IPS-18c (cell line): ENCODE measurements at regions not wholly inside any gene's neighbourhood (a gene's known extent, or its start where the extent isn't known, plus 50 kb on each side); places are given as distances from the start of the nearest gene placed in this dataset.

Source experiments
- H3K4me3 ChIP-seq: 2 replicates; pipeline ENCODE4 v1.7.0; 2013; ENCODE audit warnings: low read depth, mild to moderate bottlenecking, low read length, moderate library complexity; ENCODE audit not compliant: insufficient read depth
- H3K9me3 ChIP-seq: one replicate; pipeline ENCODE4 v1.6.1; 2013; ENCODE audit warnings: mild to moderate bottlenecking, low read length, moderate library complexity; ENCODE audit not compliant: control insufficient read depth, insufficient read depth

GRCh38 chr13:111565400-111565799, 245.0 kb downstream of the TEX29 start:
- peaks cover 6% of the 10 kb centered on the region for H3K9me3 ChIP-seq
- H3K4me3 ChIP-seq = no peak overlapping the region

- Histone ChIP-seq H3K9me3 (peaks cover 6% of the 10 kb centered on the region), H3K4me3 (no peak overlapping the region)
Observed at GRCh38 chr13:111566567-111566966, 246.1 kb downstream of the TEX29 start.

- Histone ChIP-seq H3K9me3 (peaks cover 8% of the 10 kb centered on the region), H3K4me3 (no peak overlapping the region)
Observed at GRCh38 chr13:111567637-111568036, 247.2 kb downstream of the TEX29 start.

DNA sequence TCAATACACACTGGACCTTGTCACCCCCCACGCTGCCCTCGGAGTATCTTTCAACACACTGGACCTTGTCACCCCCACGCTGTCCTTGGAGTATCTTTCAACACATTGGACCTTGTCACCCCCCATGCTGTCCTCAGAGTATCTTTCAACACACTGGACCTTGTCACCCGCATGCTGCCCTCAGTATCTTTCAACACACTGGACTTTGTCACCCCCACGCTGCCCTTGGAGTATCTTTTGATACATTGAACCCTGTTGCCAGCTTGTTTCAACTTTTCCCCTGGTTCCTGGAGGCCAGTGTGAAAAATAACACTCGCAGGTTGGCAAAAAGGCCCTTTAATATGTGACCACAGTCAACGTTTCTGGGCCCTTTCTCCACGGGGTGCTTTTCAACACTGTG, 247.8 kb downstream of the TEX29 start:
- no peak overlapping the region for H3K4me3 ChIP-seq
- H3K9me3 ChIP-seq = peaks cover 9% of the 10 kb centered on the region

DNA sequence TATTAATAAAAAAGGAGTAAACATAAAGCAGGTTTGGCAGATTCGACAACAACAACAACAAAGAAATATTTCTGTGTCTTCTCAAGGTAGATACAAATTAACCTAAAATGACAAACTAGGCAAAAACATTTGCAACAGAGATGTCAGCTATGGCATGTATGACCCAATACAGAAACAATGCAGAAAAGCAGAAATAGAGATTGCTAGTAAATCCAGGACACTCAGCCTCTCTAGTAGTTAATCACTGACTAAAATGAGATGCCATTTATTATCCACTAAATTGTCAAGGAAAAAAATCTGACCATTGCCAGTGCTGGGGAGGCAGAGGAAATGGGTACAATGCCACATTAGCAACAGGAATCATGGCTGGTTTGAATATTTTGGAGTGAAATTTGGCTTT, 250.5 kb downstream of the TEX29 start:
- Histone ChIP-seq H3K4me3 (no peak overlapping the region), H3K9me3 (peaks cover 17% of the 10 kb centered on the region)

- peaks cover 10% of the 10 kb centered on the region for H3K9me3 ChIP-seq
- H3K4me3 ChIP-seq = no peak overlapping the region
Observed at GRCh38 chr13:111572956-111573761, 252.7 kb downstream of the TEX29 start.

DNA sequence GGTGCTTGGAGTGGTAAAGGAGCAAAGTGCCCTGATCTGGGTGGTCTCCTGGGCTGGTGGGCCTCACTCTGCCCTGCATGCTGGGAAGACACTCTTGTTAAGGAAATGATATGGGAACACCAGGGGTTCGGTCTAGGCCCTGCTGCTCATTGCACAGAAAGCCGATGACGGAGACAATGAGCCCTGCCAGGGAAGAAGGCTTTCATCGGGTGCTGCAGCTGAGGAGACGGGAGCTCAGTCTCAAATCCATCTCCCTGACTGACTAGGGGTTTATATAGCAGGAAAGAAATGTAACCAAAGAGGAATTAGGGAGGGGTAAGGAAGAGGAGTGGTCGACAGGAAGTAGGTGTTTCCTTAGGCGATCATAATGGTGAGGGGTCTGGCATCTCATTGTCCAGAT, 253.4 kb downstream of the TEX29 start:
- Histone ChIP-seq H3K4me3 (no peak overlapping the region), H3K9me3 (peaks cover 10% of the 10 kb centered on the region)

GRCh38 chr13:111575276-111575675, 254.8 kb downstream of the TEX29 start:
- Histone ChIP-seq H3K9me3 (peaks cover 10% of the 10 kb centered on the region), H3K4me3 (no peak overlapping the region)

DNA sequence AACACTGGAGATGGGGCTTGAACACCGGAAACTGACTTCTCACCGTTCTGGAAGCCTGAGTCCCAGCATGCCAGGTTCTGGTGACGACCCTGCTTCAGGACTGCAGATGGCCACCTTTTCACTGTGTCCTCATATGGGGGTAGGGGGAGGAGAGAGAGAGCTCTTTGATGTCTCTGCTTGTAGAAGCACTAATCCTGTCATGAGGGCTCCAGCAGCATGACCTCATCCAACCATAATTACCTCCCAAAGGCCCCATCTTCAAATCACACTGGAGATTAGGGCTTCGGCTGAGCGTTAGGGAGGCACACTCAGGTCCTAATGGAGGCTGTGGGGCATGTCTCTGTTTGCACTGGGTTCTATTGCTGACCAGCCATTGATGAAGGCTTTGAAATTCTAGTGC, 255.3 kb downstream of the TEX29 start:
- H3K9me3 ChIP-seq = peaks cover 10% of the 10 kb centered on the region

DNA sequence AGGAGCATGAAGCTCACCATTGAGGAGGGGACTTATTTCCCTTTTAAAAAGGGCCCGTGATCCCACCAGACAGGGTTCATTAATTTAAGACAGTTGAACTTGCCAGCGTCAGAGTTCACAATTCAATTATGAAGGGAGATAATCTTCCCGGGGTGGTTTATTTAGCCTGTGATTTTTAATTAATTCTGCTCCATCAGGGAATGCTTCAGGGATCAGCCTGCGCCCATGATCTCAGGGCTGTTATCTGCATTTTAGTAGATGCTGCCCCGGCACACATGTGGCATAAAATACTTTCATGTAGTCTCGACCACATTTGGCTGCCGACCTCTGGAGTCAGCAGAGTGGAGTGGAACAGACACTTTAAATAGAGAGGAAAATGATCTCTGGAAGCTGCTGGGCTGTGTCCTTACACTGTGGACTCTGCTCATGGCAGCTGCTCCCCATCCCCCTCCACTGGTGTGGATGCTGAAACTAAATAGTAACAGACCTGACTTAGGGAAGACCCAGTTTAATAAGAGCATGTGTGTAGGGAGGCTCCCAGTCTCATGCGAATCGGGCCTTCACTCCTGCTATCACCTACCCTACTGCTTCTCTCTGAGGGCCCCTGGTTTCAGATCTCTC, 256.9 kb downstream of the TEX29 start:
- no peak overlapping the region for H3K4me3 ChIP-seq
- peaks cover 8% of the 10 kb centered on the region for H3K9me3 ChIP-seq

More for the DNA sequence above, 255.3 kb downstream of the TEX29 start:
- H3K4me3 ChIP-seq = no peak overlapping the region

- Histone ChIP-seq H3K9me3 (peaks cover 8% of the 10 kb centered on the region), H3K4me3 (no peak overlapping the region)
Observed at GRCh38 chr13:111577956-111578605, 257.6 kb downstream of the TEX29 start.

GRCh38 chr13:111584101-111584672, 263.7 kb downstream of the TEX29 start:
- peaks cover 2% of the 10 kb centered on the region for H3K9me3 ChIP-seq
- no peak overlapping the region for H3K4me3 ChIP-seq

GRCh38 chr13:111584870-111585269, 264.4 kb downstream of the TEX29 start:
- Histone ChIP-seq H3K4me3 (no peak overlapping the region), H3K9me3 (peaks cover 2% of the 10 kb centered on the region)

GRCh38 chr13:111586291-111586690, 265.8 kb downstream of the TEX29 start:
- Histone ChIP-seq H3K9me3 (peaks cover 2% of the 10 kb centered on the region), H3K4me3 (no peak overlapping the region)

DNA sequence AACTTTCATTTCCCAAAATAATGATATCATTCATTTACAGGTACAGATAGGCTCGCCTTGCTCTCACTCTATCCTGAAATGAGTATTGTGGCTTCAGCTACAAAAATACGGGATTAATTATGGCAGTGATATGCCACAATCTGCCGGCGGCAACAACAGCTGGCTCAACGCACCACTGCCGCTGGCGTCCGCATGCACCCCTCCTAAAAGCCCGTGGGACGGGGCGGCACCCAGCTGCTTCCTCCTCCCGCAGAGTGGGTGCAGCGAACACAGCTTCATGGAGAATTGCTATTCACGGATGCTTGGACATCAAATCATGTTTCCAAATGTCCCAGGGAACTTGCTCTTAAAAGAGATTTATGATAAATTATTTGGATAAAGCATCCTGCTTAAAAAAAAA, 266.8 kb downstream of the TEX29 start:
- Histone ChIP-seq H3K9me3 (peaks cover 2% of the 10 kb centered on the region), H3K4me3 (no peak overlapping the region)

- Histone ChIP-seq H3K9me3 (peaks cover 2% of the 10 kb centered on the region), H3K4me3 (no peak overlapping the region)
Observed at GRCh38 chr13:111589321-111589720, 268.9 kb downstream of the TEX29 start.

DNA sequence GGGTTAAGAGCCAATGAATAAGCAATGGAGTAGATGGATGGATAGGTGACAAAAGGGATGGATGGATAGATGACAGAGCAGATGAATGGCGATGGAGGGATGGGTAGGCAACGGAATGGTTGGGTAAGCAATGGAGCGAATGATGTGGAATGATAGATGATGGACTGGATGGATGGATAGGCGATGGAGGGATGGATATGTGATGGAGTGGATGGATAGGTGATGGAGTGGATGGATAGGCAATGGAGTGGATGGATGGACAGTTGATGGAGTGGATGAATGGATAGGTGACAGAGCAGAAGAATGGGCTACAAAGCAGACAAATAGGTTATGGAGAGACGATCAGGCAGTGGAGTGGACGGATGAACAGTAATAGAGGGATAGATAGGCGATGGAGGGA, 269.6 kb downstream of the TEX29 start:
- H3K9me3 ChIP-seq = peaks cover 2% of the 10 kb centered on the region
- no peak overlapping the region for H3K4me3 ChIP-seq

- H3K4me3 ChIP-seq = no peak overlapping the region
- H3K9me3 ChIP-seq = peaks cover 2% of the 10 kb centered on the region
Observed at GRCh38 chr13:111590796-111591195, 270.4 kb downstream of the TEX29 start.
